Neural crest cell (in vitro differentiated cells): ENCODE measurements at regions not wholly inside any gene's neighbourhood (a gene's known extent, or its start where the extent isn't known, plus 50 kb on each side); places are given as distances from the start of the nearest gene placed in this dataset.

Experiments used
- DNase-seq: peaks from one replicate; pipeline ENCODE4 v3.0.0; 2021; ENCODE audit warnings: low read depth, mixed read lengths, low spot score
- H3K27ac Mint-ChIP-seq: one replicate; pipeline ENCODE4 v1.8.0; 2021; ENCODE audit warnings: mild to moderate bottlenecking, mixed read lengths; ENCODE audit not compliant: unreplicated experiment
- H3K27me3 Mint-ChIP-seq: 2 replicates; pipeline ENCODE4 v1.8.0; 2021; ENCODE audit warnings: low read depth, mild to moderate bottlenecking, mixed read lengths
- H3K36me3 Mint-ChIP-seq: 2 replicates; pipeline ENCODE4 v1.8.0; 2021; ENCODE audit warnings: low read depth, mild to moderate bottlenecking, mixed read lengths
- H3K4me1 Mint-ChIP-seq: 2 replicates; pipeline ENCODE4 v1.8.0; 2021; ENCODE audit warnings: mixed read lengths
- H3K4me3 Mint-ChIP-seq: one replicate; pipeline ENCODE4 v1.8.0; 2021; ENCODE audit warnings: mild to moderate bottlenecking, mixed read lengths
- H3K9me3 Mint-ChIP-seq: 2 replicates; pipeline ENCODE4 v1.8.0; 2021; ENCODE audit warnings: mixed read lengths
- CTCF ChIP-seq: fragments of 200-600 bp; sonication (generic); conservative IDR thresholded peaks from 2 replicates; pipeline ENCODE4 v1.5.0; 2021; ENCODE audit warnings: antibody characterized with exemption, mild to moderate bottlenecking

- no peak for TF ChIP-seq CTCF
- no peak overlapping the region for H3K27ac Mint-ChIP-seq
- peaks cover 6% of the 10 kb centered on the region for H3K4me1 Mint-ChIP-seq
- no peak for DNase-seq
- no peaks in the 10 kb centered on the region for H3K27me3 Mint-ChIP-seq
- H3K4me3 Mint-ChIP-seq = no peak overlapping the region
- no peaks in the 10 kb centered on the region for H3K9me3 Mint-ChIP-seq
- no peaks in the 10 kb centered on the region for H3K36me3 Mint-ChIP-seq
Measured at GRCh38 chr21:25326181-25326580, 281.1 kb downstream of the MRPL39 start.

- H3K4me1 Mint-ChIP-seq = peaks cover 8% of the 10 kb centered on the region
- TF ChIP-seq CTCF = no peak
- H3K4me3 Mint-ChIP-seq = no peak overlapping the region
- no peaks in the 10 kb centered on the region for H3K36me3 Mint-ChIP-seq
- no peaks in the 10 kb centered on the region for H3K9me3 Mint-ChIP-seq
- DNase-seq = no peak
- H3K27ac Mint-ChIP-seq = no peak overlapping the region
- no peaks in the 10 kb centered on the region for H3K27me3 Mint-ChIP-seq
Measured at GRCh38 chr21:25324666-25325065, 282.6 kb downstream of the MRPL39 start.

DNA sequence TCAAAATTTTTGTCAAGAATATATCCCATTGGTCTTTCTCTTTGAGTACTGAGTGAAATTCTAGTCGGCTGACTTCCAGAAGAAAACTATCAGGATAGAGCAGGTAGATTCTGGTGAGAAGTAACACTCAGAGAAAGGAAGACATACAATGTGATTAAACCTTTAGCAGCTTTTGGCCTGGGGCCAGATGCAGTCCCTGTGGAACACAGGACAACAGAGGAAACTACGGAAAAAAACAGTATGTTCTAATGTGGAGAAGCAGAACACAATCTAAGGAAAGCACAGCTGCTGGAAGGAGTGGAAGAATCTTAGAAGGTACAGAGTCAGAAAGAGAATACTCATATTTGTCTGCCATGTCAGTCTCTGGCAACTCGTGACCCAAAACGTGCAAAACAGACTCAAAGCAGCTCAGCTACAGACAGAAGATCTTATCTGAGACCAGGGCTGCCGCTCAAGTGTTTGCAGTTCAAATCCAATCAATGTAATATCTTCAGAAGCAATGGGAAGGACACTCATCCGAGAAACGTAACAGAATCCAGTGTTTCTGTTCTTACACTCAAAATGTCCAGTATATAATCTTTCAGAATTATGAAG is 283.8 kb downstream of the MRPL39 start:
- no peak overlapping the region for H3K4me3 Mint-ChIP-seq
- no peaks in the 10 kb centered on the region for H3K36me3 Mint-ChIP-seq
- no peak for TF ChIP-seq CTCF
- no peak for DNase-seq
- H3K9me3 Mint-ChIP-seq = no peaks in the 10 kb centered on the region
- H3K4me1 Mint-ChIP-seq = peaks cover 8% of the 10 kb centered on the region
- no peaks in the 10 kb centered on the region for H3K27me3 Mint-ChIP-seq
- H3K27ac Mint-ChIP-seq = no peak overlapping the region

DNA sequence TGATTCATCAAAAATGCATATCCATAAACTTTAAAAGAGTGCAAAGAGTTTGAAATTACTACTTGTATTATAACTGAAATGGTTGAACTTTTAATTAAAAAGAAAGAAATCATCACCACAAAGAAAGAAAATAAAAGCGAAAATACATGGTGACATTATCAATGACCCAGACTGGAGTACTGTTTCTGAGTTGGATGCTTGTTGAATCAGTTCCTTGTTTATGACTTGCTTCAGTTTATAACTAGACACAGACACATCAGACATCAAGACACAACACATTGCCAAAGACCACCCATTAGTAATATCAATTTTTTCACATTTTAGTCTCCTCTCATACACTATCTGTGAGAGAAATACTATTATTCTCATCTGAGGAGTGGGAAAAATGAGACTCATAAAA is 293.0 kb downstream of the MRPL39 start:
- H3K36me3 Mint-ChIP-seq = no peaks in the 10 kb centered on the region
- no peaks in the 10 kb centered on the region for H3K4me1 Mint-ChIP-seq

GRCh38 chr21:25313829-25314228 is 293.5 kb downstream of the MRPL39 start:
- H3K27ac Mint-ChIP-seq = no peak overlapping the region
- DNase-seq = no peak

More for the DNA sequence above, 293.0 kb downstream of the MRPL39 start:
- TF ChIP-seq CTCF = no peak
- peaks cover 7% of the 10 kb centered on the region for H3K27me3 Mint-ChIP-seq
- H3K9me3 Mint-ChIP-seq = no peaks in the 10 kb centered on the region
- no peak overlapping the region for H3K27ac Mint-ChIP-seq
- H3K4me3 Mint-ChIP-seq = no peak overlapping the region
- no peak for DNase-seq

More at GRCh38 chr21:25313829-25314228, 293.5 kb downstream of the MRPL39 start:
- TF ChIP-seq CTCF = no peak
- no peaks in the 10 kb centered on the region for H3K4me1 Mint-ChIP-seq
- no peaks in the 10 kb centered on the region for H3K9me3 Mint-ChIP-seq
- H3K4me3 Mint-ChIP-seq = no peak overlapping the region
- peaks cover 7% of the 10 kb centered on the region for H3K27me3 Mint-ChIP-seq
- H3K36me3 Mint-ChIP-seq = no peaks in the 10 kb centered on the region
